Mesothelial cell of epicardium (in vitro differentiated cells): ENCODE measurements at regions not wholly inside any gene's neighbourhood (a gene's known extent, or its start where the extent isn't known, plus 50 kb on each side); places are given as distances from the start of the nearest gene placed in this dataset.

Source experiments
- DNase-seq, 2 experiments: peaks; one replicate each; pipeline ENCODE4 v3.0.0; 2021; ENCODE audit warnings: low spot score in 2 of 2; ENCODE audit not compliant: unreplicated experiment in 2 of 2
- H3K27ac Mint-ChIP-seq: 2 replicates; pipeline ENCODE4 v1.8.0; 2021; ENCODE audit warnings: mixed read lengths
- H3K27me3 Mint-ChIP-seq: 2 replicates; pipeline ENCODE4 v1.8.0; 2021; ENCODE audit warnings: low read depth, mixed read lengths
- H3K36me3 Mint-ChIP-seq: 2 replicates; pipeline ENCODE4 v1.8.0; 2021; ENCODE audit warnings: mixed read lengths
- H3K4me1 Mint-ChIP-seq: 2 replicates; pipeline ENCODE4 v1.8.0; 2021; ENCODE audit warnings: mixed read lengths
- H3K4me3 Mint-ChIP-seq: 2 replicates; pipeline ENCODE4 v1.8.0; 2021; ENCODE audit warnings: mild to moderate bottlenecking, moderate library complexity, mixed read lengths
- H3K9me3 Mint-ChIP-seq: 2 replicates; pipeline ENCODE4 v1.8.0; 2021; ENCODE audit warnings: mixed read lengths
- TF ChIP-seq, protein P1 (sequence below): fragments of 200-600 bp; sonication (generic); IDR thresholded peaks from one replicate; pipeline ENCODE4 v1.5.0; 2021; ENCODE audit warnings: antibody characterized with exemption; ENCODE audit not compliant: unreplicated experiment

DNA sequence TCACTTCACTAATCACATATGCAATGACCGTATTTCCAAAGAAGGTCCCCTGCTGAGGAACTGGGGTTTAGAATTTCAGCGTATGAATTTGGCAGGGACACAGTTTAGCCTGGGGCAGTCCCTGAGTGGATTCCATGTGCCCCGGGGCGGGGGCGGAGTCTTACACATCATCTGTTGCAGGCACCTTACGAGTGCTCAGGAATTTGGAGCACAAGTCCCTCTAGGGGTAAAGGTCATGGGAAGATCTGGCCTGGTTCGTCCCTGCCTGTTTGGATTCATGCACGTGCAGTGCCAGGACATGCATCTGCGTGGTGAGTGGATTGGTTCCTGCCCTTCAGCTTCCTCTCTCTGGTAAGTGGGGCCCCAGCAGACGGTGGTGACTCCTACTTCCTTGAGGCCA is 208.3 kb upstream of the C1orf174 start:
- H3K27ac Mint-ChIP-seq, result no peak overlapping the region
- H3K36me3 Mint-ChIP-seq, result no peaks in the 10 kb centered on the region
- TF ChIP-seq, protein P1, sequence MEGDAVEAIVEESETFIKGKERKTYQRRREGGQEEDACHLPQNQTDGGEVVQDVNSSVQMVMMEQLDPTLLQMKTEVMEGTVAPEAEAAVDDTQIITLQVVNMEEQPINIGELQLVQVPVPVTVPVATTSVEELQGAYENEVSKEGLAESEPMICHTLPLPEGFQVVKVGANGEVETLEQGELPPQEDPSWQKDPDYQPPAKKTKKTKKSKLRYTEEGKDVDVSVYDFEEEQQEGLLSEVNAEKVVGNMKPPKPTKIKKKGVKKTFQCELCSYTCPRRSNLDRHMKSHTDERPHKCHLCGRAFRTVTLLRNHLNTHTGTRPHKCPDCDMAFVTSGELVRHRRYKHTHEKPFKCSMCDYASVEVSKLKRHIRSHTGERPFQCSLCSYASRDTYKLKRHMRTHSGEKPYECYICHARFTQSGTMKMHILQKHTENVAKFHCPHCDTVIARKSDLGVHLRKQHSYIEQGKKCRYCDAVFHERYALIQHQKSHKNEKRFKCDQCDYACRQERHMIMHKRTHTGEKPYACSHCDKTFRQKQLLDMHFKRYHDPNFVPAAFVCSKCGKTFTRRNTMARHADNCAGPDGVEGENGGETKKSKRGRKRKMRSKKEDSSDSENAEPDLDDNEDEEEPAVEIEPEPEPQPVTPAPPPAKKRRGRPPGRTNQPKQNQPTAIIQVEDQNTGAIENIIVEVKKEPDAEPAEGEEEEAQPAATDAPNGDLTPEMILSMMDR, result no peak
- no peak overlapping the region for H3K4me3 Mint-ChIP-seq
- H3K27me3 Mint-ChIP-seq, result peaks cover 11% of the 10 kb centered on the region
- H3K4me1 Mint-ChIP-seq, result peaks cover 7% of the 10 kb centered on the region
- no peak for DNase-seq
- H3K9me3 Mint-ChIP-seq, result no peaks in the 10 kb centered on the region

DNA sequence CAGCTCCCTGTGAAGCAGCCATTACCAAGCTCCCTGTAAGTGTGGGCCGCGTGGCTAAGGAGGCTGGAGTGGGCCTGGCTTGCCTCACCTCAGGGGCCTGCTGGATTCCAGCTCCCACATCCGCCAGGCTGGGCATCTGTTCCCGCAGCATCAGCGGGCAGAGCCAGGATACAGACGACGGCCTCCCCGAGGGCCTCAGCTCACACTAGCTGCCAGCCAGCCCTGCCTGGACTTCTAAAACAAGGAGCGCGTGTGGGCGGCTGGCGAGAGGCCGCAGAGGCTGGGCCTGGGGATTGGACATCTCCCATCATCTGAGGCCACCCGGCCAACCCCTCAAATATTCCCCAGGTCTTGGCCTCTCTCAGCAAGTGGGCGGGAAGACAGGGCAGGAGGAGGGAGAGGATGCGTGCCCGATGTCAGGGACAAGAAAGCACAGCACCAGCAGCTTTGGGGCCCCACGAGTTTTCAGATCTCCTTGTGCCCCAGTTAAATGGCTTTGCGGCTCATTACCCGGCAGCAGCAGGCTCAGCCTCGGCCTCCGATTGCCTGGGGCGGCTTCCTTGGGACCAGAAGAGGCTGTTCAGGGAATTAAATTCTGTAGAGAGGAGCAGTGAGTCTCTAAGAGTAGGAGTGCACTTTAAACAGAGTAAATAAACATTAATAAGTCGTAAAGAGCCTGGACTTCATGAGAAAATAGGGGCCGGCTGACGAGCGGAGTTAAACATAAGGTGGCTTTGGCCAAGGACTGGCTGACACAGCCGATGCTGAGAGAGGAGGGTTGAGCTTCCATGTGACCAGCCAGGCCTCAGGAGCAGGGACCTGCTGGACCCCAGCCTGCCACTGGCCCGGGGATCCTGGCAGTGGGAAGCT is 208.9 kb upstream of the C1orf174 start:
- H3K9me3 Mint-ChIP-seq, result peaks cover 6% of the 10 kb centered on the region
- DNase-seq, result no peak
- no peak overlapping the region for H3K4me3 Mint-ChIP-seq
- TF ChIP-seq, protein P1, result no peak
- H3K36me3 Mint-ChIP-seq, result no peaks in the 10 kb centered on the region
- H3K4me1 Mint-ChIP-seq, result peaks cover 7% of the 10 kb centered on the region
- no peak overlapping the region for H3K27ac Mint-ChIP-seq
- peaks cover 16% of the 10 kb centered on the region for H3K27me3 Mint-ChIP-seq

GRCh38 chr1:4109628-4109940 is 209.5 kb upstream of the C1orf174 start:
- Mint-ChIP-seq H3K9me3 (peaks cover 10% of the 10 kb centered on the region), H3K36me3 (no peaks in the 10 kb centered on the region), H3K4me3 (no peak overlapping the region), H3K4me1 (peaks cover 7% of the 10 kb centered on the region), H3K27ac (no peak overlapping the region), H3K27me3 (peaks cover 20% of the 10 kb centered on the region)
- DNase-seq, result no peak
- TF ChIP-seq, protein P1, result no peak

- Mint-ChIP-seq H3K27me3 (peaks cover 20% of the 10 kb centered on the region), H3K9me3 (peaks cover 10% of the 10 kb centered on the region), H3K4me3 (no peak overlapping the region), H3K36me3 (no peaks in the 10 kb centered on the region), H3K27ac (no peak overlapping the region), H3K4me1 (peaks cover 7% of the 10 kb centered on the region)
- TF ChIP-seq, protein P1, result no peak
- no peak for DNase-seq
Observed at GRCh38 chr1:4110888-4111287, 210.8 kb upstream of the C1orf174 start.

GRCh38 chr1:4113897-4114296 is 213.8 kb upstream of the C1orf174 start:
- H3K9me3 Mint-ChIP-seq, result peaks cover 10% of the 10 kb centered on the region
- no peaks in the 10 kb centered on the region for H3K4me1 Mint-ChIP-seq
- TF ChIP-seq, protein P1, result no peak
- DNase-seq, result no peak
- H3K36me3 Mint-ChIP-seq, result no peaks in the 10 kb centered on the region
- H3K27me3 Mint-ChIP-seq, result peaks cover 20% of the 10 kb centered on the region
- H3K27ac Mint-ChIP-seq, result no peak overlapping the region
- H3K4me3 Mint-ChIP-seq, result no peak overlapping the region
